Panc1 (cell line): ENCODE measurements at regions not wholly inside any gene's neighbourhood (a gene's known extent, or its start where the extent isn't known, plus 50 kb on each side); places are given as distances from the start of the nearest gene placed in this dataset.

ENCODE experiments used
- ATAC-seq: fragments of 200-7000 bp; cut with Tn5 transposase; 2 replicates; pipeline ENCODE4 v1.9.1; 2020; ENCODE audit warnings: mild to moderate bottlenecking, moderate library complexity
- BruUV-seq: library from RNA; stranded (reverse); fragments of 400-500 nt; replicated peaks from 2 replicates; lab custom pipeline; 2021; lab: Mats Ljungman, UMichigan
- CTCF ChIA-PET: fragments of 300-600 bp; sonication (Branson Sonifier 250); formaldehyde crosslinking; loops from one replicate; lab custom pipeline; 2022; ENCODE audit warnings: antibody characterized with exemption; lab: Charles Lee
- POLR2A ChIA-PET: fragments of 300-600 bp; sonication (Branson Sonifier 250); formaldehyde crosslinking; loops from one replicate; lab custom pipeline; 2022; ENCODE audit warnings: antibody characterized with exemption; lab: Charles Lee
- DNase-seq: peaks from one replicate; pipeline ENCODE4 v3.0.0-alpha.2; 2010; ENCODE audit warnings: low read depth, low spot score
- H3K27ac ChIP-seq: 2 replicates; pipeline ENCODE4 v1.5.1; 2011; ENCODE audit warnings: mild to moderate bottlenecking, low read length, inconsistent platforms
- H3K27me3 ChIP-seq: fragments of 200-500 bp; sonication (Bioruptor generic); 2 replicates; pipeline ENCODE4 v1.6.0; 2014; ENCODE audit warnings: low read length, inconsistent platforms; ENCODE audit not compliant: control insufficient read depth, insufficient read depth
- H3K36me3 ChIP-seq: fragments of 200-500 bp; sonication (Bioruptor generic); 2 replicates; pipeline ENCODE4 v1.5.1; 2014; ENCODE audit warnings: inconsistent platforms, mild to moderate bottlenecking, low read length, moderate library complexity; ENCODE audit not compliant: control insufficient read depth, insufficient read depth
- H3K4me1 ChIP-seq: 2 replicates; pipeline ENCODE4 v1.5.1; 2011; ENCODE audit warnings: inconsistent platforms, mild to moderate bottlenecking, low read length, moderate library complexity; ENCODE audit not compliant: control insufficient read depth, insufficient read depth
- H3K4me3 ChIP-seq, 2 experiments: 2 replicates each; pipeline ENCODE4 v1.5.1; 2011 to 2012; ENCODE audit warnings: low read depth in 2 of 2, low read length in 2 of 2, mild to moderate bottlenecking in 2 of 2, inconsistent platforms in 1 of 2, moderate library complexity in 1 of 2
- H3K9me3 ChIP-seq: fragments of 200-500 bp; sonication (Bioruptor generic); 2 replicates; pipeline ENCODE4 v1.5.1; 2014; ENCODE audit warnings: low read depth, mild to moderate bottlenecking, inconsistent platforms, low read length, moderate library complexity; ENCODE audit not compliant: control insufficient read depth, insufficient read depth
- CTCF ChIP-seq: fragments of 450-650 bp; IDR thresholded peaks from 2 replicates; pipeline ENCODE4 v1.5.1; 2017; ENCODE audit warnings: mild to moderate bottlenecking
- POLR2AphosphoS5 ChIP-seq: IDR thresholded peaks from 2 replicates; pipeline ENCODE4 v1.6.1; 2012; ENCODE audit warnings: mild to moderate bottlenecking, low read depth, low read length, moderate library complexity
- REST ChIP-seq, 2 experiments: IDR thresholded peaks; 2 replicates each; pipeline ENCODE4 v1.6.1; 2011 to 2012; ENCODE audit warnings: low read depth in 2 of 2, control low read depth in 1 of 2, low read length in 1 of 2, mild to moderate bottlenecking in 1 of 2, moderate library complexity in 1 of 2; ENCODE audit not compliant: insufficient read depth in 1 of 2
- SIN3A ChIP-seq: IDR thresholded peaks from 2 replicates; pipeline ENCODE4 v1.6.1; 2012; ENCODE audit warnings: low read depth, mild to moderate bottlenecking, low read length, moderate library complexity, borderline replicate concordance; ENCODE audit not compliant: insufficient read depth
- TCF7L2 ChIP-seq: IDR thresholded peaks from 2 replicates; pipeline ENCODE4 v1.6.1; 2011; ENCODE audit warnings: mild to moderate bottlenecking, low read depth, low read length, inconsistent platforms
- in situ Hi-C: cut with HindIII; loops from 2 replicates; pipeline ENCODE4 v1.10.0; 2016; ENCODE audit warnings: low sequenced_read_pairs, low pct_unique_long_range_greater_than_20kb
- intact Hi-C: fragments of 100-400 bp; cut with micrococcal nuclease; formaldehyde crosslinking; loops from one replicate; pipeline ENCODE4 v1.10.0; 2022; ENCODE audit not compliant: unreplicated experiment

- in situ Hi-C loops (no loop called here), intact Hi-C loops (no loop called here)
- BruUV-seq: no TSS peak
- H3K27ac ChIP-seq: no peak overlapping the region
- H3K9me3 ChIP-seq: no peaks in the 10 kb centered on the region
- H3K4me1 ChIP-seq: no peaks in the 10 kb centered on the region
- ChIA-PET CTCF (no interaction called here), POLR2A (no interaction called here)
- H3K27me3 ChIP-seq: no peaks in the 10 kb centered on the region
- H3K4me3 ChIP-seq: no peak overlapping the region
- no peaks in the 10 kb centered on the region for H3K36me3 ChIP-seq
- ATAC-seq (no peak), DNase-seq (no peak)
- TF ChIP-seq REST (IDR thresholded peaks at IDR 0.05; ENCODE audit: insufficient read depth in 1 of 2, low read depth in 2 of 2, low read length in 1 of 2) (no peak), CTCF (no peak), POLR2AphosphoS5 (no peak)
Observed at GRCh38 chr9:18343784-18344183, 130.2 kb upstream of the ADAMTSL1 start.

- H3K27me3 ChIP-seq: no peaks in the 10 kb centered on the region
- DNase-seq: no peak
- in situ Hi-C loops: no loop called here
- CTCF ChIA-PET: no interaction called here
- H3K4me3 ChIP-seq: no peak overlapping the region
- H3K36me3 ChIP-seq: no peaks in the 10 kb centered on the region
- POLR2A ChIA-PET: no interaction called here
- BruUV-seq: no TSS peak
- no peaks in the 10 kb centered on the region for H3K4me1 ChIP-seq
- no peak overlapping the region for H3K27ac ChIP-seq
- no peak for TF ChIP-seq TCF7L2
- no peak for TF ChIP-seq REST (IDR thresholded peaks at IDR 0.05; ENCODE audit: insufficient read depth in 1 of 2, low read depth in 2 of 2, low read length in 1 of 2)
- no peak for TF ChIP-seq CTCF
- TF ChIP-seq POLR2AphosphoS5: no peak
- no peak for TF ChIP-seq SIN3A
- intact Hi-C loops: no loop called here
- H3K9me3 ChIP-seq: no peaks in the 10 kb centered on the region
- ATAC-seq: no peak
Observed at GRCh38 chr9:18346745-18347144, 127.2 kb upstream of the ADAMTSL1 start.
